ENCODE measurements at regions not wholly inside any gene's neighbourhood (a gene's known extent, or its start where the extent isn't known, plus 50 kb on each side); places are given as distances from the start of the nearest gene placed in this dataset.

- TF ChIP-seq CTCF (IDR thresholded peaks at IDR 0.05) (no peak), POLR2A (IDR thresholded peaks at IDR 0.05) (no peak)
These were observed 371.5 kb downstream of the SEC14L1 start for GRCh38 chr17:77512062-77512946.
